ENCODE measurements at regions not wholly inside any gene's neighbourhood (a gene's known extent, or its start where the extent isn't known, plus 50 kb on each side); places are given as distances from the start of the nearest gene placed in this dataset.

DNA sequence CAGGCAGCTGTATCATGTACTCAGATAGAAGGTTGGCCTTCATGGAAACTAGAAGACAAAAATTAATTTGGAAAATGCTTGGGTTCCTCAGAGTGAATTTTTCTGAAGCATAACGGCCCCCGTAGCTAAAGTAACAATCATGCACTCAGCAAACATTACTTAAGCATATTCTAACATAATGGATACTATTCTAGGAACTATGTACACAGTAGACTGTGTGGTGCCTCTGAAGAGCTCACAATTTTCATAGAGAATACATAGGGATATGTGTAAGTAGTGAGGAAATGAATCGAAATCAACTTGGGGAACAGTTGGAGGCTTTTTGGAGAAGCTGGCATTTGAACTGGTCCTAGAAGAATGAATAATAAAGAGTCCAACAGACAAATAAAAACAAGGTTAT, 1045.0 kb downstream of the GLUD2 start:
- no peak overlapping the region for H3K27ac ChIP-seq (ENCODE audit: low read depth, low read length)
- no peaks in the 10 kb centered on the region for H3K79me2 ChIP-seq (ENCODE audit: control insufficient read depth, low read length)
- TF ChIP-seq, protein P1, sequence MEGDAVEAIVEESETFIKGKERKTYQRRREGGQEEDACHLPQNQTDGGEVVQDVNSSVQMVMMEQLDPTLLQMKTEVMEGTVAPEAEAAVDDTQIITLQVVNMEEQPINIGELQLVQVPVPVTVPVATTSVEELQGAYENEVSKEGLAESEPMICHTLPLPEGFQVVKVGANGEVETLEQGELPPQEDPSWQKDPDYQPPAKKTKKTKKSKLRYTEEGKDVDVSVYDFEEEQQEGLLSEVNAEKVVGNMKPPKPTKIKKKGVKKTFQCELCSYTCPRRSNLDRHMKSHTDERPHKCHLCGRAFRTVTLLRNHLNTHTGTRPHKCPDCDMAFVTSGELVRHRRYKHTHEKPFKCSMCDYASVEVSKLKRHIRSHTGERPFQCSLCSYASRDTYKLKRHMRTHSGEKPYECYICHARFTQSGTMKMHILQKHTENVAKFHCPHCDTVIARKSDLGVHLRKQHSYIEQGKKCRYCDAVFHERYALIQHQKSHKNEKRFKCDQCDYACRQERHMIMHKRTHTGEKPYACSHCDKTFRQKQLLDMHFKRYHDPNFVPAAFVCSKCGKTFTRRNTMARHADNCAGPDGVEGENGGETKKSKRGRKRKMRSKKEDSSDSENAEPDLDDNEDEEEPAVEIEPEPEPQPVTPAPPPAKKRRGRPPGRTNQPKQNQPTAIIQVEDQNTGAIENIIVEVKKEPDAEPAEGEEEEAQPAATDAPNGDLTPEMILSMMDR (IDR thresholded peaks at IDR 0.05; ENCODE audit: low read depth, low read length, poor library complexity, severe bottlenecking): no peak
- no peak for TF ChIP-seq EZH2phosphoT487 (IDR thresholded peaks at IDR 0.05; ENCODE audit: borderline replicate concordance, low read length)
- H3K4me1 ChIP-seq (ENCODE audit: control insufficient read depth, low read length): no peaks in the 10 kb centered on the region
- no peaks in the 10 kb centered on the region for H3K9me3 ChIP-seq (ENCODE audit: control insufficient read depth, insufficient read depth, low read length)
- no peak overlapping the region for H3K4me3 ChIP-seq (ENCODE audit: low read length)
- H3K4me2 ChIP-seq (ENCODE audit: low read length): no peak overlapping the region
- H4K20me1 ChIP-seq (ENCODE audit: control insufficient read depth, insufficient read depth, low read depth, low read length): no peaks in the 10 kb centered on the region
- no peaks in the 10 kb centered on the region for H3K27me3 ChIP-seq (ENCODE audit: control insufficient read depth, low read length)
- no peaks in the 10 kb centered on the region for H3F3A ChIP-seq (ENCODE audit: control insufficient read depth, insufficient read depth)
- H3K9me2 ChIP-seq (replicated peaks; ENCODE audit: control insufficient read depth, low read length): no peaks in the 10 kb centered on the region
- no peaks in the 10 kb centered on the region for H3K36me3 ChIP-seq (ENCODE audit: control insufficient read depth, low read length)

DNA sequence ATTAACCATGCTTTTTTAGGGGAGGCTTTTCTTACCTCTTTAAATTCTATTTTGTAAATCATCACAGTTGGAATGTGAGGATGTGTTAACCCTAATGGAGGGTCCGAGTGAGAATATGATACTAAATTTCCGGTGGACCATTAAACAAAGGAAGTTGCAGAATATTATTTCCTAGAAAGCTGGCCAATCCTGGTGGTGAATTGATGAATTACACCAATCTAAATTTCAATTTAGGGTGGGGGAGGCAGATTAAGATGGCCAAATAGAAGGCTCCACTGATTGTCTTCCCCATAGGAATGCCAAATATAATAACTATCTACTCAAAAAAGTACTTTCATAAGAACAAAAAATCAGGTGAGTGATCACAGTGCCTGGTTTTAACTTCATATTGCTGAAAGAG, 1045.6 kb downstream of the GLUD2 start:
- no peaks in the 10 kb centered on the region for H3K27me3 ChIP-seq (ENCODE audit: control insufficient read depth, low read length)
- no peaks in the 10 kb centered on the region for H3K9me2 ChIP-seq (replicated peaks; ENCODE audit: control insufficient read depth, low read length)
- H3K9me3 ChIP-seq (ENCODE audit: control insufficient read depth, insufficient read depth, low read length): no peaks in the 10 kb centered on the region
- H3K4me1 ChIP-seq (ENCODE audit: control insufficient read depth, low read length): no peaks in the 10 kb centered on the region
- H3F3A ChIP-seq (ENCODE audit: control insufficient read depth, insufficient read depth): no peaks in the 10 kb centered on the region
- no peak overlapping the region for H3K4me3 ChIP-seq (ENCODE audit: low read length)
- H3K27ac ChIP-seq (ENCODE audit: low read depth, low read length): no peak overlapping the region
- H3K36me3 ChIP-seq (ENCODE audit: control insufficient read depth, low read length): no peaks in the 10 kb centered on the region
- H3K4me2 ChIP-seq (ENCODE audit: low read length): no peak overlapping the region
- H4K20me1 ChIP-seq (ENCODE audit: control insufficient read depth, insufficient read depth, low read depth, low read length): no peaks in the 10 kb centered on the region
- no peaks in the 10 kb centered on the region for H3K79me2 ChIP-seq (ENCODE audit: control insufficient read depth, low read length)
- TF ChIP-seq, protein P1 (IDR thresholded peaks at IDR 0.05; ENCODE audit: low read depth, low read length, poor library complexity, severe bottlenecking): no peak
- no peak for TF ChIP-seq EZH2phosphoT487 (IDR thresholded peaks at IDR 0.05; ENCODE audit: borderline replicate concordance, low read length)

DNA sequence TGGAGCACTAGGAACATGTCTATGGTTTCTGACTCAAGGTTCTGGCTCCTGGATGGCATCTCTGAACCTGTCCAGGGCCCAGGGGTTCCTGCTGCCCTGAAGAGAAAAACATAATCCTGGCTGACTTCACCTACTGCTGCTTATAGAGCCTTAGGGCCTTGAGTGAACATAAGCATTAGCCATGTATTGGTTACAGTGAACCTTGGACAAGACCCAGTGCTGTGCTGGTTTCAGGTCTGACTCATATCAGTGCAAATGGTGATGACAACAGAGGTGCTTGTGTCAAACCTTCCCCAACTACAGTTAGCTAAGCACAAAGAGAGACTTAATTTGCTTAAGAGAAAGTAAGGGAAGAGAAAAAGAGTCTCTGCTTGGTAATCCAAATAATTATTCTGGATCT, 1047.2 kb downstream of the GLUD2 start:
- Histone ChIP-seq H3K4me2 (ENCODE audit: low read length) (no peak overlapping the region), H3K27ac (ENCODE audit: low read depth, low read length) (no peak overlapping the region), H3K4me3 (ENCODE audit: low read length) (no peak overlapping the region)

More for the DNA sequence above, 1047.2 kb downstream of the GLUD2 start:
- H3K27me3 ChIP-seq (ENCODE audit: control insufficient read depth, low read length): no peaks in the 10 kb centered on the region
- H3F3A ChIP-seq (ENCODE audit: control insufficient read depth, insufficient read depth): no peaks in the 10 kb centered on the region
- no peaks in the 10 kb centered on the region for H3K79me2 ChIP-seq (ENCODE audit: control insufficient read depth, low read length)
- no peaks in the 10 kb centered on the region for H3K9me3 ChIP-seq (ENCODE audit: control insufficient read depth, insufficient read depth, low read length)
- H4K20me1 ChIP-seq (ENCODE audit: control insufficient read depth, insufficient read depth, low read depth, low read length): no peaks in the 10 kb centered on the region
- H3K36me3 ChIP-seq (ENCODE audit: control insufficient read depth, low read length): no peaks in the 10 kb centered on the region
- H3K4me1 ChIP-seq (ENCODE audit: control insufficient read depth, low read length): no peaks in the 10 kb centered on the region
- TF ChIP-seq, protein P1 (IDR thresholded peaks at IDR 0.05; ENCODE audit: low read depth, low read length, poor library complexity, severe bottlenecking): no peak
- no peak for TF ChIP-seq EZH2phosphoT487 (IDR thresholded peaks at IDR 0.05; ENCODE audit: borderline replicate concordance, low read length)
- H3K9me2 ChIP-seq (replicated peaks; ENCODE audit: control insufficient read depth, low read length): no peaks in the 10 kb centered on the region
